ENCODE measurements at regions not wholly inside any gene's neighbourhood (a gene's known extent, or its start where the extent isn't known, plus 50 kb on each side); places are given as distances from the start of the nearest gene placed in this dataset.

- H3K9me3 ChIP-seq (ENCODE audit: control insufficient read depth, low read length): peaks cover 13% of the 10 kb centered on the region
- Mint-ChIP-seq H3K9me3 (peaks cover 33% of the 10 kb centered on the region), H3K27me3 (ENCODE audit: insufficient read depth) (peaks cover 4% of the 10 kb centered on the region), H3K4me3 (no peak overlapping the region), H3K36me3 (ENCODE audit: low read depth) (peaks cover 13% of the 10 kb centered on the region), H3K4me1 (peaks cover 18% of the 10 kb centered on the region), H3K27ac (no peak overlapping the region)
- WGBS, 2 experiments (ENCODE audit: insufficient coverage in 1 of 2, insufficient read length in 1 of 2): 75 to 84% methylated on average over 2 to 6 of the region's 6 CpGs
- TF ChIP-seq CTCF (conservative IDR thresholded peaks at IDR 0.05): no peak
- no peaks in the 10 kb centered on the region for H3K36me3 ChIP-seq (ENCODE audit: control insufficient read depth, insufficient read depth, low read length)
- no peaks in the 10 kb centered on the region for H3K27me3 ChIP-seq (ENCODE audit: control insufficient read depth, insufficient read depth, low read length, poor library complexity, severe bottlenecking)
- no peak overlapping the region for H3K27ac ChIP-seq (ENCODE audit: low read depth, low read length)
- DNase-seq: no peak
- H3K4me3 ChIP-seq (ENCODE audit: low read length): no peak overlapping the region
- no peaks in the 10 kb centered on the region for H3K4me1 ChIP-seq (ENCODE audit: control insufficient read depth, insufficient read depth, low read length)
- no peak overlapping the region for H3K9ac ChIP-seq (ENCODE audit: extremely low read depth, low read length, poor library complexity, severe bottlenecking)
These were observed 148.2 kb downstream of the TMEM30B start for GRCh38 chr14:61132894-61133293.

- Histone ChIP-seq H3K4me3 (ENCODE audit: low read length) (no peak overlapping the region), H3K4me1 (ENCODE audit: control insufficient read depth, insufficient read depth, low read length) (no peaks in the 10 kb centered on the region), H3K9me3 (ENCODE audit: control insufficient read depth, low read length) (peaks cover 8% of the 10 kb centered on the region), H3K9ac (ENCODE audit: extremely low read depth, low read length, poor library complexity, severe bottlenecking) (no peak overlapping the region), H3K27ac (ENCODE audit: low read depth, low read length) (no peak overlapping the region), H3K27me3 (ENCODE audit: control insufficient read depth, insufficient read depth, low read length, poor library complexity, severe bottlenecking) (no peaks in the 10 kb centered on the region), H3K36me3 (ENCODE audit: control insufficient read depth, insufficient read depth, low read length) (no peaks in the 10 kb centered on the region)
- Mint-ChIP-seq H3K36me3 (ENCODE audit: low read depth) (peaks cover 8% of the 10 kb centered on the region), H3K9me3 (peaks cover 27% of the 10 kb centered on the region), H3K4me1 (peaks cover 18% of the 10 kb centered on the region), H3K27me3 (ENCODE audit: insufficient read depth) (peaks cover 4% of the 10 kb centered on the region), H3K4me3 (no peak overlapping the region), H3K27ac (no peak overlapping the region)
- no peak for DNase-seq
- whole genome bisulfite sequencing, 2 experiments (ENCODE audit: insufficient coverage in 1 of 2, insufficient read length in 1 of 2): 84 to 93% methylated on average over 3 of the region's 3 CpGs
- TF ChIP-seq CTCF (conservative IDR thresholded peaks at IDR 0.05): no peak
These were observed 148.8 kb downstream of the TMEM30B start for GRCh38 chr14:61132336-61132735.

- WGBS, 2 experiments (ENCODE audit: insufficient coverage in 1 of 2, insufficient read length in 1 of 2): 92 to 93% methylated on average over 2 to 10 of the region's 10 CpGs
- Mint-ChIP-seq H3K27ac (no peak overlapping the region), H3K4me3 (no peak overlapping the region), H3K9me3 (peaks cover 11% of the 10 kb centered on the region), H3K36me3 (ENCODE audit: low read depth) (peaks cover 2% of the 10 kb centered on the region), H3K4me1 (peaks cover 31% of the 10 kb centered on the region), H3K27me3 (ENCODE audit: insufficient read depth) (peaks cover 4% of the 10 kb centered on the region)
- no peak overlapping the region for H3K4me3 ChIP-seq (ENCODE audit: low read length)
- H3K27me3 ChIP-seq (ENCODE audit: control insufficient read depth, insufficient read depth, low read length, poor library complexity, severe bottlenecking): no peaks in the 10 kb centered on the region
- no peaks in the 10 kb centered on the region for H3K9me3 ChIP-seq (ENCODE audit: control insufficient read depth, low read length)
- H3K36me3 ChIP-seq (ENCODE audit: control insufficient read depth, insufficient read depth, low read length): no peaks in the 10 kb centered on the region
- no peak overlapping the region for H3K9ac ChIP-seq (ENCODE audit: extremely low read depth, low read length, poor library complexity, severe bottlenecking)
- no peaks in the 10 kb centered on the region for H3K4me1 ChIP-seq (ENCODE audit: control insufficient read depth, insufficient read depth, low read length)
- no peak for TF ChIP-seq CTCF (conservative IDR thresholded peaks at IDR 0.05)
- no peak overlapping the region for H3K27ac ChIP-seq (ENCODE audit: low read depth, low read length)
- DNase-seq: no peak
These were observed 149.6 kb downstream of the SLC38A6 start for GRCh38 chr14:61130512-61131260.
